ENCODE measurements at regions not wholly inside any gene's neighbourhood (a gene's known extent, or its start where the extent isn't known, plus 50 kb on each side); places are given as distances from the start of the nearest gene placed in this dataset.

DNA sequence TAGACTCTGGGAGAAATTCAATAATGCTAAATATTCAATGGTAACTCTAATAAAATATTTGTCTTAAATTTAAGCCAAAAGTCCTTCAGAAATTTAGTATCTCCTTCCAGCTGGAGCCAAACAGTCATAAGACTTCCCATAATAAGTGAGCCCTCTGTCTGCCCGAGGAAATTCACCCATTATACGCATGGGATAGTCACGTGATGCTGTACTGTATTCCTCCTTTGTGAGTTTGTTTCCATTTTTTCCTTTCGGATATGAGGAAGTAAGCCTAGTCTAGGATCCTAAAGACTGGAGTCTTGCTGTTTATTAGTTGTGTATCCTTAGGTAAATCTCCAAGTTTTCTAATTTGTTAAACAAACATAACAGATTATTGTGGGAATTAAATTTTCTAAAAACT, 110.4 kb upstream of the PLAAT1 start:
- Histone ChIP-seq H2BK5ac (ENCODE audit: low read depth, low read length, poor library complexity, severe bottlenecking) (no peak overlapping the region), H3K14ac (ENCODE audit: low read length in 2 of 2) (no peak overlapping the region), H3K27ac (ENCODE audit: low read length, poor library complexity, severe bottlenecking) (no peak overlapping the region), H2BK12ac (ENCODE audit: low read length in 2 of 2) (no peak overlapping the region), H3K4ac (ENCODE audit: low read depth in 1 of 2, low read length in 2 of 2) (no peak overlapping the region), H3K4me1 (ENCODE audit: control insufficient read depth, insufficient read depth, low read depth, low read length) (no peaks in the 10 kb centered on the region), H3K4me2 (ENCODE audit: low read length, poor library complexity, severe bottlenecking) (no peak overlapping the region), H3K9ac (ENCODE audit: low read length) (no peak overlapping the region), H4K91ac (ENCODE audit: low read length) (no peak overlapping the region), H3K9me3 (ENCODE audit: control insufficient read depth, low read length) (no peaks in the 10 kb centered on the region), H3K4me3 (ENCODE audit: insufficient read depth in 1 of 2, low read depth in 1 of 2, low read length in 2 of 2) (no peak overlapping the region), H4K8ac (ENCODE audit: low read length) (no peak overlapping the region), H3K18ac (ENCODE audit: low read depth in 1 of 2, low read length in 2 of 2) (no peak overlapping the region), H2AK5ac (ENCODE audit: low read length, severe bottlenecking) (no peak overlapping the region), H2AFZ (ENCODE audit: low read depth, low read length) (no peak overlapping the region), H3K27me3 (ENCODE audit: control insufficient read depth in 1 of 2, insufficient read depth in 1 of 2, low read length in 2 of 2) (peaks cover 0 to 45% of the 10 kb centered on the region in 2 experiments), H2BK15ac (ENCODE audit: low read depth, poor library complexity, severe bottlenecking) (no peak overlapping the region), H3K36me3 (ENCODE audit: control insufficient read depth in 1 of 2, insufficient read depth in 2 of 2, low read depth in 1 of 2, low read length in 2 of 2) (no peaks in the 10 kb centered on the region), H3K23ac (ENCODE audit: low read length in 2 of 2) (no peak overlapping the region), H2BK120ac (ENCODE audit: low read depth, low read length) (no peak overlapping the region), H3K79me1 (replicated peaks; ENCODE audit: low read length, poor library complexity, severe bottlenecking) (no peaks in the 10 kb centered on the region)
- DNase-seq: no peak
- 76% methylated on average over 4 of the region's 4 CpGs for WGBS

GRCh38 chr3:193132241-193132640, 108.8 kb upstream of the PLAAT1 start:
- H3K4me3 ChIP-seq (ENCODE audit: insufficient read depth in 1 of 2, low read depth in 1 of 2, low read length in 2 of 2): no peak overlapping the region
- H2BK120ac ChIP-seq (ENCODE audit: low read depth, low read length): no peak overlapping the region
- H2AFZ ChIP-seq (ENCODE audit: low read depth, low read length): no peak overlapping the region
- H3K9ac ChIP-seq (ENCODE audit: low read length): no peak overlapping the region
- no peak overlapping the region for H3K18ac ChIP-seq (ENCODE audit: low read depth in 1 of 2, low read length in 2 of 2)
- no peak overlapping the region for H2BK15ac ChIP-seq (ENCODE audit: low read depth, poor library complexity, severe bottlenecking)
- DNase-seq: no peak
- no peak overlapping the region for H3K4ac ChIP-seq (ENCODE audit: low read depth in 1 of 2, low read length in 2 of 2)
- no peak overlapping the region for H2BK5ac ChIP-seq (ENCODE audit: low read depth, low read length, poor library complexity, severe bottlenecking)
- no peak overlapping the region for H4K91ac ChIP-seq (ENCODE audit: low read length)
- no CpG with 5 or more reads among the region's 2 CpGs for WGBS
- no peak overlapping the region for H3K4me2 ChIP-seq (ENCODE audit: low read length, poor library complexity, severe bottlenecking)
- no peak overlapping the region for H2AK5ac ChIP-seq (ENCODE audit: low read length, severe bottlenecking)
- H4K8ac ChIP-seq (ENCODE audit: low read length): no peak overlapping the region
- no peak overlapping the region for H3K14ac ChIP-seq (ENCODE audit: low read length in 2 of 2)
- H3K36me3 ChIP-seq (ENCODE audit: control insufficient read depth in 1 of 2, insufficient read depth in 2 of 2, low read depth in 1 of 2, low read length in 2 of 2): no peaks in the 10 kb centered on the region
- H3K23ac ChIP-seq (ENCODE audit: low read length in 2 of 2): no peak overlapping the region
- no peak overlapping the region for H3K27ac ChIP-seq (ENCODE audit: low read length, poor library complexity, severe bottlenecking)
- peaks cover 0 to 29% of the 10 kb centered on the region in 2 experiments for H3K27me3 ChIP-seq (ENCODE audit: control insufficient read depth in 1 of 2, insufficient read depth in 1 of 2, low read length in 2 of 2)
- no peak overlapping the region for H2BK12ac ChIP-seq (ENCODE audit: low read length in 2 of 2)
- no peaks in the 10 kb centered on the region for H3K79me1 ChIP-seq (replicated peaks; ENCODE audit: low read length, poor library complexity, severe bottlenecking)
- no peaks in the 10 kb centered on the region for H3K9me3 ChIP-seq (ENCODE audit: control insufficient read depth, low read length)
- no peaks in the 10 kb centered on the region for H3K4me1 ChIP-seq (ENCODE audit: control insufficient read depth, insufficient read depth, low read depth, low read length)

- H2BK120ac ChIP-seq (ENCODE audit: low read depth, low read length): no peak overlapping the region
- no peak overlapping the region for H2BK15ac ChIP-seq (ENCODE audit: low read depth, poor library complexity, severe bottlenecking)
- H3K18ac ChIP-seq (ENCODE audit: low read depth in 1 of 2, low read length in 2 of 2): no peak overlapping the region
- H3K79me1 ChIP-seq (replicated peaks; ENCODE audit: low read length, poor library complexity, severe bottlenecking): no peaks in the 10 kb centered on the region
- no peak overlapping the region for H2AK5ac ChIP-seq (ENCODE audit: low read length, severe bottlenecking)
- H4K91ac ChIP-seq (ENCODE audit: low read length): no peak overlapping the region
- no peak overlapping the region for H3K23ac ChIP-seq (ENCODE audit: low read length in 2 of 2)
- no peak overlapping the region for H3K14ac ChIP-seq (ENCODE audit: low read length in 2 of 2)
- peaks cover 0 to 21% of the 10 kb centered on the region in 2 experiments for H3K27me3 ChIP-seq (ENCODE audit: control insufficient read depth in 1 of 2, insufficient read depth in 1 of 2, low read length in 2 of 2)
- peak overlapping the region in 1 of 2 experiments; percentile 13 for H3K4me3 ChIP-seq (ENCODE audit: insufficient read depth in 1 of 2, low read depth in 1 of 2, low read length in 2 of 2)
- H4K8ac ChIP-seq (ENCODE audit: low read length): no peak overlapping the region
- H3K36me3 ChIP-seq (ENCODE audit: control insufficient read depth in 1 of 2, insufficient read depth in 2 of 2, low read depth in 1 of 2, low read length in 2 of 2): no peaks in the 10 kb centered on the region
- 73% methylated on average over 4 of the region's 4 CpGs for WGBS
- H2AFZ ChIP-seq (ENCODE audit: low read depth, low read length): no peak overlapping the region
- H3K9ac ChIP-seq (ENCODE audit: low read length): no peak overlapping the region
- H3K4ac ChIP-seq (ENCODE audit: low read depth in 1 of 2, low read length in 2 of 2): no peak overlapping the region
- H3K4me1 ChIP-seq (ENCODE audit: control insufficient read depth, insufficient read depth, low read depth, low read length): no peaks in the 10 kb centered on the region
- no peak overlapping the region for H2BK12ac ChIP-seq (ENCODE audit: low read length in 2 of 2)
- no peak for DNase-seq
- no peak overlapping the region for H3K27ac ChIP-seq (ENCODE audit: low read length, poor library complexity, severe bottlenecking)
- no peak overlapping the region for H2BK5ac ChIP-seq (ENCODE audit: low read depth, low read length, poor library complexity, severe bottlenecking)
- no peaks in the 10 kb centered on the region for H3K9me3 ChIP-seq (ENCODE audit: control insufficient read depth, low read length)
- no peak overlapping the region for H3K4me2 ChIP-seq (ENCODE audit: low read length, poor library complexity, severe bottlenecking)
Observed at GRCh38 chr3:193132964-193133363, 108.1 kb upstream of the PLAAT1 start.

GRCh38 chr3:193134856-193135255, 106.2 kb upstream of the PLAAT1 start:
- Histone ChIP-seq H3K18ac (ENCODE audit: low read depth in 1 of 2, low read length in 2 of 2) (no peak overlapping the region), H4K91ac (ENCODE audit: low read length) (no peak overlapping the region), H4K8ac (ENCODE audit: low read length) (no peak overlapping the region), H3K79me1 (replicated peaks; ENCODE audit: low read length, poor library complexity, severe bottlenecking) (no peaks in the 10 kb centered on the region), H2BK5ac (ENCODE audit: low read depth, low read length, poor library complexity, severe bottlenecking) (no peak overlapping the region), H3K4me3 (ENCODE audit: insufficient read depth in 1 of 2, low read depth in 1 of 2, low read length in 2 of 2) (no peak overlapping the region), H3K27ac (ENCODE audit: low read length, poor library complexity, severe bottlenecking) (no peak overlapping the region), H3K23ac (ENCODE audit: low read length in 2 of 2) (no peak overlapping the region), H3K9ac (ENCODE audit: low read length) (no peak overlapping the region), H2BK120ac (ENCODE audit: low read depth, low read length) (no peak overlapping the region), H3K4ac (ENCODE audit: low read depth in 1 of 2, low read length in 2 of 2) (no peak overlapping the region), H3K4me1 (ENCODE audit: control insufficient read depth, insufficient read depth, low read depth, low read length) (no peaks in the 10 kb centered on the region), H2BK12ac (ENCODE audit: low read length in 2 of 2) (no peak overlapping the region), H3K36me3 (ENCODE audit: control insufficient read depth in 1 of 2, insufficient read depth in 2 of 2, low read depth in 1 of 2, low read length in 2 of 2) (no peaks in the 10 kb centered on the region), H2BK15ac (ENCODE audit: low read depth, poor library complexity, severe bottlenecking) (no peak overlapping the region), H3K4me2 (ENCODE audit: low read length, poor library complexity, severe bottlenecking) (no peak overlapping the region), H3K9me3 (ENCODE audit: control insufficient read depth, low read length) (no peaks in the 10 kb centered on the region), H3K27me3 (ENCODE audit: control insufficient read depth in 1 of 2, insufficient read depth in 1 of 2, low read length in 2 of 2) (peaks cover 0 to 8% of the 10 kb centered on the region in 2 experiments), H2AK5ac (ENCODE audit: low read length, severe bottlenecking) (no peak overlapping the region), H2AFZ (ENCODE audit: low read depth, low read length) (no peak overlapping the region), H3K14ac (ENCODE audit: low read length in 2 of 2) (no peak overlapping the region)
- peak; percentile 31 for DNase-seq
- WGBS: 9% methylated on average over 5 of the region's 5 CpGs
